ENCODE measurements at regions not wholly inside any gene's neighbourhood (a gene's known extent, or its start where the extent isn't known, plus 50 kb on each side); places are given as distances from the start of the nearest gene placed in this dataset.

DNA sequence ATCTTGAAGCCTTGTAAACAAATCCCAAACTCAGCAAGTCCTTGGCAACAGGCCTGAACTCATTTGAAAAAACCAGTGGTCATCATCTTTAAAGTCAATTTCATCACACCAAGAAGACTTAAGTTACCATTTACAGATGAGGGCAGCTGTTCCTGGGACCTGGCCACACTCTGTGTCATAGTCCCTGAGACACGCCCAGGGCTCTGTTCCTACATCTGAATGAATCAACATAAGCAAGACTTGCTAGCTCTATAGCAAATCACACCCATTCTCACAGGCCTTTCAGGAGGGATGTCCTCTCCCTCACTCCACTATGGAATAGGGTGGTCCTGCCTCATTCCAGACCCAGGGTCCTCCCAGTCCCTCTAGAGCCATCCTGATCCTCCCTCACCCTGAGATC, 142.8 kb downstream of the NSG2 start:
- TF ChIP-seq POLR2A (IDR thresholded peaks at IDR 0.05): no peak
- TF ChIP-seq, protein P1, sequence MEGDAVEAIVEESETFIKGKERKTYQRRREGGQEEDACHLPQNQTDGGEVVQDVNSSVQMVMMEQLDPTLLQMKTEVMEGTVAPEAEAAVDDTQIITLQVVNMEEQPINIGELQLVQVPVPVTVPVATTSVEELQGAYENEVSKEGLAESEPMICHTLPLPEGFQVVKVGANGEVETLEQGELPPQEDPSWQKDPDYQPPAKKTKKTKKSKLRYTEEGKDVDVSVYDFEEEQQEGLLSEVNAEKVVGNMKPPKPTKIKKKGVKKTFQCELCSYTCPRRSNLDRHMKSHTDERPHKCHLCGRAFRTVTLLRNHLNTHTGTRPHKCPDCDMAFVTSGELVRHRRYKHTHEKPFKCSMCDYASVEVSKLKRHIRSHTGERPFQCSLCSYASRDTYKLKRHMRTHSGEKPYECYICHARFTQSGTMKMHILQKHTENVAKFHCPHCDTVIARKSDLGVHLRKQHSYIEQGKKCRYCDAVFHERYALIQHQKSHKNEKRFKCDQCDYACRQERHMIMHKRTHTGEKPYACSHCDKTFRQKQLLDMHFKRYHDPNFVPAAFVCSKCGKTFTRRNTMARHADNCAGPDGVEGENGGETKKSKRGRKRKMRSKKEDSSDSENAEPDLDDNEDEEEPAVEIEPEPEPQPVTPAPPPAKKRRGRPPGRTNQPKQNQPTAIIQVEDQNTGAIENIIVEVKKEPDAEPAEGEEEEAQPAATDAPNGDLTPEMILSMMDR (IDR thresholded peaks at IDR 0.05): no peak
- TF ChIP-seq POLR2AphosphoS5 (IDR thresholded peaks at IDR 0.05): no peak

Measured in gastroesophageal sphincter (tissue), 3 donors.